22Rv1 (cell line): ENCODE measurements at regions not wholly inside any gene's neighbourhood (a gene's known extent, or its start where the extent isn't known, plus 50 kb on each side); places are given as distances from the start of the nearest gene placed in this dataset.

Experiments
- H3K27ac ChIP-seq: fragments of 450-650 bp; 2 replicates; pipeline ENCODE4 v1.5.1; 2017
- ZFX ChIP-seq: fragments of 450-650 bp; IDR thresholded peaks from 2 replicates; pipeline ENCODE4 v1.6.1; 2017; ENCODE audit warnings: antibody characterized with exemption, borderline replicate concordance
- TF ChIP-seq, protein P1 (sequence below): fragments of 450-650 bp; IDR thresholded peaks from 2 replicates; pipeline ENCODE4 v1.5.1; 2017; ENCODE audit warnings: mild to moderate bottlenecking

- H3K27ac ChIP-seq, result no peak overlapping the region
- no peak for TF ChIP-seq ZFX
- TF ChIP-seq, protein P1, sequence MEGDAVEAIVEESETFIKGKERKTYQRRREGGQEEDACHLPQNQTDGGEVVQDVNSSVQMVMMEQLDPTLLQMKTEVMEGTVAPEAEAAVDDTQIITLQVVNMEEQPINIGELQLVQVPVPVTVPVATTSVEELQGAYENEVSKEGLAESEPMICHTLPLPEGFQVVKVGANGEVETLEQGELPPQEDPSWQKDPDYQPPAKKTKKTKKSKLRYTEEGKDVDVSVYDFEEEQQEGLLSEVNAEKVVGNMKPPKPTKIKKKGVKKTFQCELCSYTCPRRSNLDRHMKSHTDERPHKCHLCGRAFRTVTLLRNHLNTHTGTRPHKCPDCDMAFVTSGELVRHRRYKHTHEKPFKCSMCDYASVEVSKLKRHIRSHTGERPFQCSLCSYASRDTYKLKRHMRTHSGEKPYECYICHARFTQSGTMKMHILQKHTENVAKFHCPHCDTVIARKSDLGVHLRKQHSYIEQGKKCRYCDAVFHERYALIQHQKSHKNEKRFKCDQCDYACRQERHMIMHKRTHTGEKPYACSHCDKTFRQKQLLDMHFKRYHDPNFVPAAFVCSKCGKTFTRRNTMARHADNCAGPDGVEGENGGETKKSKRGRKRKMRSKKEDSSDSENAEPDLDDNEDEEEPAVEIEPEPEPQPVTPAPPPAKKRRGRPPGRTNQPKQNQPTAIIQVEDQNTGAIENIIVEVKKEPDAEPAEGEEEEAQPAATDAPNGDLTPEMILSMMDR, result no peak
These were observed 214.6 kb downstream of the PRL start for GRCh38 chr6:22082218-22082617.

GRCh38 chr6:22083119-22083518 is 213.7 kb downstream of the PRL start:
- no peak for TF ChIP-seq ZFX
- TF ChIP-seq, protein P1, result no peak
- no peak overlapping the region for H3K27ac ChIP-seq

DNA sequence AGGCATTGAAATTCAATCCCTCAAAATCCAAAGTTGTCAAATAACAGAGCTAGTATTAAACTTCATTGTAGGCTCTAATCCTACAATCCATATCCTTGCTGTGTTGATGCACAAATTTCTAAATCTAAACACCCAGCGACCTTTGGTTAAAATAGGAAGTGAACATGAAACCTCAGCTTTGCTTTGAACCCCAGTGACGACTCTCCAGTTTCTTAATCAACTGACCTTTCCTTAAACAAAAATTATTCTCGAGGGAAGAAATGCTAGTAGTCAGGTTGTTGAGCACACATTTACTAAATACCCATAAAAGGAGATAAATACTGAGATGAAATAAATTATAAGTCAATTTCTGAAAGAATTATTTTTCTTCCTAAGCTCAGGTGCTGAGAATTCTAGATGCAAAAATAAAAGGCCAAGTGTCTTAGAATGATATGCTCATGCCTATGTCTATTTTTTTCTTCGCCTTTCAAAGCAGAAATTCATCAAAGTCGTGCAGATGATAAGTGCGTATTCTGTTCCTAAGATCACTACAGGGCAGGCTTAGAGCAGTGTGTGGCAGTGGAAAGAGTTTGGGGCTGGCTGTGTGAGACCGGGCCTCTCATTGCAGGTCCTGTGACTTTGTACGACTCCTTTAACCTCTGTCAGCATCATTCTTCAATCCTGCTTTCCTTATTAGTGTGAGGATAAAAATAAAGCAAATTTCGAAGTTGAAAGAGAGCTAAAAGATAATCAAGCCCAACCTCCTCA is 208.7 kb downstream of the PRL start:
- TF ChIP-seq, protein P1, result no peak
- no peak for TF ChIP-seq ZFX
- no peak overlapping the region for H3K27ac ChIP-seq

DNA sequence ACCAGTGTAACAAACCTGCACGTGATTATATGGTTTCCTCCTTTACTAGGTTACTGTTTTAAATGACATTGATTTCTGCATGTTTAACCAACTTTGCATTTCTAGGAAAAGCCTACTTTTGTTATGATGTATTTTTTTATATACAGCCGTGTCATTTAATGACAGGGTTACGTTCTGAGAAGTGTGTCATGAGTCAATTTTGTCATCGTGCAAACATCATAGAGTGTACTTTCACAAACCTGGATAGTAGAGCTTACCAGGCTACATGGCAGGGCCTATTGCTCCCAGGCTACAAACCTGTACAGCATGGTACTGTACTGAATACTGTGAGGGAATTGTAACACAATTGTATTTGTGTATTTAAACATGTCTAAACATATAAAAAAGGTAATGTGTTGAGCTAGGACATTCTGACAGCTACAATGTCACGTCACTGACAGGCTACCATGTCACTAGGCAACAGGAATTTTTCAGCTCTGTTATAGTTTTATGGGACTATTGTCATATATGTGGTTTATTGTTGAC is 205.3 kb downstream of the PRL start:
- H3K27ac ChIP-seq, result no peak overlapping the region
- TF ChIP-seq ZFX, result no peak
- TF ChIP-seq, protein P1, result no peak

DNA sequence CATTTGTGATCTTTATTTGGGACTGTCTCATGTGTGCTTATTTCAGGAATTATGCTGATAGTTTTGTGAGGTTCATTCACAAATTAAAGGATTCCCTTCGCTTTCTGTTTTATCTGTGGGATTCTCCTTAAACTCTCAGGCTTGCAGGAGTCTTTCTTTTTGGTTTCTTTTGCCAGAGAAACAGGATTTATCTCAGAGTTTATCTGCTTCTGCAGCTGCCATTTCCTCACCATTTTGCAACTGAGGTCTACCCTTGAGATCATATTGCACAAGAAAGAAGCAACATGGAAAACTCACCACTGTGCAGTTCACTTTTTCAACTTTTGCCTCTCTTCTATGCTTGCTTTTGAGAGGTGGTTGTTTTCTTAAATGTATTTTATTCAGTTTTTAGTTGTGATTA is 201.0 kb downstream of the PRL start:
- TF ChIP-seq, protein P1, result no peak
- no peak for TF ChIP-seq ZFX
- no peak overlapping the region for H3K27ac ChIP-seq

DNA sequence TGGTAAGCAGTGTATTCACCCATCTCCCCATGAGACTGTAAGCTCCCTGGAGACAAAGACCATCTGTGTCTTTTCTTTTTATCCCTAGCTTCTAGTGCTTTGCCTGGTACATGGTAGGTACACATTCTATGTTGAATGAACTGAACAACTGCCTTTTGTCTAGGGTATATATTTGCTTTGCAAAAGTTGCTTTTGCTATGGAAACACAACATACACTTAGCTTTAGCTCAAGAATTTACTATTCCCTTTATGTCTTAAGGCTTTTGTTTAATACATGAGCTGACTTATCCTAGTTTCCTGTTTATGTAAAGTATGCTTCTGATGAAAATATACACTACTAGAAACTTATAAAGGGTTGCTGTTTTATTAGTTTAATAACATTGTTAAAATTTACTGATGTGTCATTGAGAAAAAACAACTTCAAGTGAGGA is 198.2 kb downstream of the PRL start:
- no peak overlapping the region for H3K27ac ChIP-seq

DNA sequence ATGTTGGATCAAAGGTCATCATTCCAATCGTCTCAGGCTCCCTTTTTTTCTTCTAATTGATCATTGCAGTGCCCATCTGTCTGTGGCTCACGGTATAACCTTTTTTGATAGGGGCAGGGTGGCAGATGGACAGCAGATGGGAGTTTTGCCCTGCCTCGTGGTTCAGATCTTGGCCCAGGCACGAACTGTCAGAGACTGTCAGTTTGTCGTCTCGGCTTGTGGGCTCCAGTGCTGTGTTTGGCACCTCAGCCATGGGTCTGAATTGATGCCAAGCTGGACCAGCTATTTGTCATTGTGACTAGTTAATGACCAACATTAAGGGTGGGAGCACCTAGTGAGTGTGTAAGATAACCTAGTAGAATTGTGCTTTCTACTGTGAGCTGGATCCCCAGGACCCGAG is 197.6 kb downstream of the PRL start:
- no peak for TF ChIP-seq ZFX
- TF ChIP-seq, protein P1, result no peak
- H3K27ac ChIP-seq, result no peak overlapping the region

More for the DNA sequence above, 198.2 kb downstream of the PRL start:
- TF ChIP-seq ZFX, result no peak
- TF ChIP-seq, protein P1, result no peak
